HT-29 (cell line): ENCODE measurements at regions not wholly inside any gene's neighbourhood (a gene's known extent, or its start where the extent isn't known, plus 50 kb on each side); places are given as distances from the start of the nearest gene placed in this dataset.
A peak's percentile ranks its signal among the peaks of the same experiment; 100 is the strongest.
"Not testable (repeated sequence)": the region's sequence is repeated elsewhere in the genome, so short reads cannot be mapped to it uniquely, and the experiment has no call there.

Source experiments
- DNase-seq: peaks from one replicate; pipeline ENCODE4 v3.0.0-alpha.2; 2015; ENCODE audit warnings: low spot score

DNA sequence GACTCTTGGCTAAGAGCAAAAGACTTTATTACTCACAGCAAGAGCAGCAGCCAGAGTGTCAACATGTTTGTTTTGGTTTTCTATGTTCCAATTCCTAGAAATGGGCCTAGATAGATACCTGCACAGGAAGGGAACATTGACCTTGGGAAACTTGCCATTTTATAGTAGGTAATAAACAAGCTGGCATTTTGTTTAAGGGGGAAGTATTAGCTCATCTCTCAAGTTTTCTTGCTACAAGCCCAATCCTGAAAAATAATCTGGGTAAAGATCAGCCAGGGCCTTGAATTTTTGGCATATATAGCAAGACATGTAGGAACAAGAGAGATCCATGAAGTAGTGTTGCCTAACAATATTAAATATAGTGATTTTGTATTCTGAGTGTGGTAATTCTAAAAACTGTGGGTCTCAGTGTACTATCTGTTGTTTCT lies 51.4 kb upstream of the RGL1 start:
- DNase-seq = no peak

DNA sequence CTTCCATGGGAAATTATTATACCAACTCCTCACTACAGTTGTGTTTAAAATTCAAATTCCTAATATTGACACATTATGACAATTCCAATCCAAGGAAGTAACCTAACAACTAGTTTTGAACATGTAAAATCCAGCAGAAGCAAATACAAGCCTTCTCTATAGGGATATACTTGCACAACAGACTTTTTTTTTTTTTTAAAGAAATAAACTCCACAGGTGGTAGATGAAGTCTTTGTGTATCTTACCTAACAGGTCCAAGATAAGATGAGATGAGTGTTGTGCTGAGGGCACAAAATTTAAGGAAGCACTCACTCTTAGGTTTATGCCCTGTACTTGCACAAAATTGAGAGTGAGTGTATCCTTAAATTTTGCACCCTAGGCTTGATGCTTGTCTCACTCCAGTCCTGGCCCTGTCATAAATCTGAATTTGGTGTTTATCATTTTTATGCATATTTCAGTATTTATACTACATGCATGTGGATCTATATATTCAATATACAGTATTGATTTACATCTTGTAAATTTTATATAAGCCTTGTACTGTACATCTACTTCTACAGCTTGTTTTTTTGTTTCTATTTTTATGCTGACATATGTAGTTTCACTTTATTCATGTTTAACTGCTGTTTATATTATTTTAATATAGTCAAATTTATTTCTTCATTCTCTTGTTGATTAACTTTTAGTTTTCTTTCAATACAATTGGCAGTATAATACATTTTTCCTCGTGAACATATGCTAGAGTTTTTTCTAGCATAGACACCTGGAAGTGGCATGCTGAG lies 60.6 kb upstream of the RGL1 start:
- no peak for DNase-seq

DNA sequence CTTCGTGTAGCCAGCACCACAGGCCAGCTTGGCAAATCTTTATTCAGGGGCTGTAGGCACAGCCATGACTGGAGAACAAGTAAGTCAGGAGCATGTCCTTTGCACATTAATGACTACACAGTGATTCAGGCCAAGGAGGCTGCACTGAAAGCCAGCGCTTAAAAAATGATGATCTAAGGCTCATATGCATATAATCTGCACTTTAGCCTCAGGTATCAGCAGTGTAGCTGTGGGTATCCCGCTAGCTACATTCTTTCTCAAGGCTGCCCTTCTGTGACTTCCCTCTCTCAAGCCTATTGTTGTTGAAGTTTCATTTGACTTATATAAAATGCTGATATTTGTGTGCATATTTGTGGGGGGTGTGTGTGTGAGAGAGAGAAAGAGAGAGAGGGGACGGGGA lies 62.6 kb upstream of the RGL1 start:
- no peak for DNase-seq

DNA sequence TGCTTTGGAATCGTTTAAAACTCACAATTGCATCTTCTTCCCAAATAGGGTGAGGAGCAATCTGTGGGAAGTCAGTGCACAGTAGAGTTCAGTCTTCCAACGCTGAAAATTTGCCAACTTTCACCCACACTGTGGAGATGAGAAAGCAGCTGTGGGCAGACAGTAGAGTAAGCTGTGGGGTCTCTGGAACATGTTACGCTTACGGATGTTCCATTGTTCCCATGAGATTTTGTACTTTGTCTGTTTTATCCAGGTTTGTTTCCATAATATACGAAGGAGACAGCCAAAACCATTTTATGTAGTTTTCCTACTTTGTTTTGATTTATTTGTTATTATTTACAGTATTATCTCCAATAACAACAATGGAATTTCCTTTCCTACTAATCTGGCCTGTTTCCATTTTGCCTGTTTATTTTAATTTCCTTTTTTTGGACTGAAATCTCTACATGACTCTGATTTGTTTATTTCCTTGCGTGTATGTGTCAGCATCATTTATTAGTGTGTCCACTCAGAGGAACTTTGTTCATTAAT lies 65.1 kb upstream of the RGL1 start:
- no peak for DNase-seq

DNA sequence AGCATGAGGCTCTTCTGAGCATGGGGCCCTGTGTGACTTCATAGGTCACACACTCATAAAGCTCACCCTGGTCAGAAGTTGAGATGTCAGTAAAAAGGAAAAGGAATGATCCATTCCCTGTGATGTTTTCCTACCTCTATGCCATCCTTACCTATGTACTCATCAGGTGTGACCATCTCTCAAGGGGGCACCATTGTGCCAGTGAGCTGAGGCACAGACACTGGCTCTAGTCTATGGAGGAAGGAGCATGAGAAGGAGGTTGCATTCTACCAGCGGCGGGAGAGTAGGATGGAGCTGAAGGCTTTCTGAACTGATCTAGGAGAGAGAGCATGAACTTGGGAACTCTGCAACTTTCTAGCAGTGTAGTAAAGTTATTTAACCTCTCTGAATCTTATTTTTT lies 65.8 kb upstream of the RGL1 start:
- DNase-seq = peak; percentile 11

DNA sequence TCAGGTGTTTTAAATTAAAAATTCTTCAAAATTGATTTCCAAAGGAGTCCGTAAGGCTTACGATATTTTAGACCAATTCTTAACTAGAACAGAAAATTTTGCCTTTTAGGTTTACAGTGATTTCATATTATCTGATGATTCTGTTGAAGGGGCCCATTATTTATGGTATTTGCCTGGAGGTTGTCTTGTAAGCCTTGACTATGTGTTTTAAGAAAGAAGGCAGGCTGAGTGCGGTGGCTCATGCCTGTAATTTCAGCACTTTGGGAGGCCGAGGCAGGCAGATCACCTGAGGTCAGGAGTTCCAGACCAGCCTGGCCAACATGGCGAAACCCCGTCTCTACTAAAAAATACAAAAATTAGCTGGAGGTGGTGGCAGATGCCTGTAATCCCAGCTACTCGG lies 67.0 kb upstream of the RGL1 start:
- not testable (repeated sequence) for DNase-seq

DNA sequence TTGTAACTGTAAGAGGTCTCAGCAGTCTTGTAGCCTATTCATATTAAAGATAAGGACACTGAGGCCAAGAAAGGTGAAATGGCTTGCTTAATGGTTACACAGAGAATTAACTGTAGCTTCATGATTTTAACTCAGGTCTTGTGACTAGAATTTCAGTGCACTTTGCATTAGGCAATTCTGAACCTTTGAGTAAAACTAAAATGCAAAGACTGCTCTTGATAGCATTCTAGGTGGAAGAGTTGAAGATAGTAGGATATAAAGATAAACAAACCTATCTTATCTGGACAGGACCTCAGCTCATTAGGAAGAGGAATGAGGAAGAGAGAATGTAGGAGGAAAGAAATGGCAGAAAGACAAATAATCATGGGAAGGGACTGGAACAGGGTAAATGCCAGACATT lies 68.6 kb upstream of the RGL1 start:
- no peak for DNase-seq

DNA sequence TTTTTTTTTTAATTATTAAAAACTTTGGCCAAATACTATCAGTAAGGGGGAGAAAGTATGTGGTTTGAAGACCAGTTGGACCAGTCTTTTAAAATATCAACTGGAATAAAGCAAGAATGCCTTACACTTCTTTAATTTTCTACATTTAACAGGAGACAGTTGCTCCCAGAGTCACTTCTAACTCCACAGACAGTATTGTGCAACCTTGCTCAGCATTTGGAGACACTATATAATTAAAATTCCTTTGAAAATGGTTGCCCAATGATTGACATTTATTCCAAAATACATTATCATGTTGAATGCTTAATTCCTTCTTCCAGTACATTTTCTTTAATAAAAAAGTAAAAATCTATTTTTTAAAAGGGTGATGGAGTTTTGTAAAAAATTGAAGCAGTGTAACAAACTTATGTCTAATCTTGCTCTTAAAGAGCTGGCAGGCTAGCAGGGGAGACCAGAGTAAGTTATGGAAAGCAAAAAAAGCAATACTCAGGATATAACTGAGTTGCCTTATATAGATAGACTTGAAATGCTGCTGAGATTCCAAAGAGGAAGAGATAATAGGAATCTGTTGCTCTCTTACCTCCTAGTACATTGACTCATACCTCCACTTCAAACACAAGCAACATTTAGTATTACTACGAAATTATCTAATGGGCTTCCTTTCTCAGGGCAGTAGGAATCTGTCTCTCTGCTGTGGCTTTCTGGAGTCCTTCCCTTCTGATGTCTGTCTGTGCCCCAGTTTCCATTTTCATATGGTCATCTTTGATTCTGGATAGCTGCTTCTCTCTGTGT lies 69.7 kb upstream of the RGL1 start:
- DNase-seq = no peak

DNA sequence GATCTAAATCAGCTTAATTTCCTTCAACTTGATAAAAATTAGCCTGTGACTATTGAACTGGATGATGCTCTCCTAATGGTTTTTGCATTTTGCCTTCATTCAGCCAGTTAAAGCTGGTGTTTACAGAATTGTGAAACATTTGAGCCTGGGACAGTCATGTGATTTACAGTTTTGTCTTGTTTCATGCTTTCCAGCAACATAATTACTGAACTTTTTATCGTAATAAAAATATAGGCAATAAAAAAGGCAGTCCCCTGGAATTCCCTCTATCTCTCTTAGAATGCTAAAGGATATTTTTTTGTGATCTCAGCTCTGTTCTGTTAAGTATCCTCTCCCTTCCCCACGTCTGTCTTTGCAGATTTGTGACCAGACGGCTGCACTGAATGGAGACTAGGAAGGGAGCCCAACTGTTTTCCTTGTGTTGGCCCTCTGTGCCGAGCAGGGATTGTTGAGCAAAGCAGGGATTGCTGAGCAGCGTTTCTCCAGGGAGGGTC lies 70.3 kb upstream of the RGL1 start:
- DNase-seq = no peak

DNA sequence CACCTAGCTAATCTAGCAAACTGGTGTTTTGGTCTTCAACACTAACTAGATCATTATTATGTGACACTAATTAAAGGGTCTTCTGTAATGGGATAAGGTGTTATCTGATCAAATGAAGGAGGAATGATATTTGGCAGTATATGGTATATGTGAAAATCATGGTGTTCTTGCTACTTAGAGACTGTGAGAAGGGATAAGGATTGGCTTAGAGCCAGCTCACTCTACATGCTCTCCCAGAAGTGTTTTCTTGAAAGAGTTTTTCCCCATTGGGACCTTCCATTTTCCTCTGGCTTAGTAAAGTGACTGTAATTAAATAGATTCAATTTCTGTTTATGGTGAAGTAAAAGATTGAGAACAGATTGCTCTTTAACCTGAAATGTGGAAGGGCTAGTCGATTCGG lies 71.2 kb upstream of the RGL1 start:
- DNase-seq = no peak

DNA sequence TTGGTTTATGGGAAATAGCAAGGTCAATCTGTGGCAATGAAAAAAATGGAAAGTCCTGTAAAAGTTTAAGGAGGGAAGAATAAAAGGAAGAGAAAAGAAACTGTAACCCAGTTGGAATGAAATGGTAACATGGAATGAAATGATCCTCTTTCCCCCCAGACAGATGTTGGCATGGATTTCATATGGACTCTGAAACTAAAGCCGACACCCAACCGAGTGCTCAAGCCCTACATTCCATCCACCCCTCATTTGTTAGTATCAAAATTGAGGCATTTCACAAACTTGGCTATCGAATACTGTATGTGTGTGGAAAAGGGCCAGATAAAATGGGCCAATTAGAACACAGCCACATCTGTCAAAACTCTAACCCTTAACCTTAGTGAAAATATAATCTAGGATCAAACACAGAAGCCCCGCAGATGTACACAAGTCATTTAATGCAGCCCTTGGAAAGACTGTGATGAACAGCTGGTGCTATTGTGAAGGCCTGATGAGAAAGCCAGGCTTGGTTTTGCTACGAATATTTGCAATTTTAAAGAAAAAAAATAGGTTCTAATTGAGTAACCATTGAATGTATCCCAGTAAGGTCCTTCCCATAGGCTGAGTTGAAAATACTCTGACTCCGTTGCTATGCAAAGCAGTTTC lies 72.6 kb upstream of the RGL1 start:
- no peak for DNase-seq

DNA sequence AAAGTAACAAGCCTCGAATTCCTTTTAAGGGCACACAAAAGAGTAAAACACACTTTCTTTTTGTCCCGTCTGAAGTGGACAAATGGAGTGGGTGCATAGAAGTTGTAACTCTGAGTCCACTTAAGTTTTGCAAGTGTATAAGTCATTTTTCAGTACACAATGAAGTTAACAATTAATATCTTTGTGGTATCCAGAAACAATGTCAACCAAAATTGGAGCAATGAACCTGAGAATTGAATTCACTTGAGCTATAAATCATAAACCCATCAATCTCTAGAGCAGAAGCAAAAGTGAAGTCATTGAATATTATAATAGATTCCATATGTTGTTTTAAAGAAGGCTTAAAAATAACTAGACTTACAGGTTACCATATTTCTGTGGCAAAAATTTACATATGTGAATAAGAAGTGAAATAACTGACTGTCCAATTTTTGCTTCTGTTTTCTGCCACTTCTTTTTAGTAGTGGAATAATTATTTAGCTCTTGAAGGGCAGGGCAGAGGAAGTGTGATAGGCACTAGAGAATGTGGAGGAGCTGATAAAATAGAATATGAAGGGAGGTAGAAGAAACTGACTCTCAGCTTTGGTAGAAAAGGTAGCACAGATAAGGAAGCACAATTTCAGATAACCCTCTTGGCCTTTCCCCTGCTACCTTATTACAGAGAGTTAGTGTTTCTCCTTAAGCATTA lies 73.9 kb upstream of the RGL1 start:
- DNase-seq = no peak

DNA sequence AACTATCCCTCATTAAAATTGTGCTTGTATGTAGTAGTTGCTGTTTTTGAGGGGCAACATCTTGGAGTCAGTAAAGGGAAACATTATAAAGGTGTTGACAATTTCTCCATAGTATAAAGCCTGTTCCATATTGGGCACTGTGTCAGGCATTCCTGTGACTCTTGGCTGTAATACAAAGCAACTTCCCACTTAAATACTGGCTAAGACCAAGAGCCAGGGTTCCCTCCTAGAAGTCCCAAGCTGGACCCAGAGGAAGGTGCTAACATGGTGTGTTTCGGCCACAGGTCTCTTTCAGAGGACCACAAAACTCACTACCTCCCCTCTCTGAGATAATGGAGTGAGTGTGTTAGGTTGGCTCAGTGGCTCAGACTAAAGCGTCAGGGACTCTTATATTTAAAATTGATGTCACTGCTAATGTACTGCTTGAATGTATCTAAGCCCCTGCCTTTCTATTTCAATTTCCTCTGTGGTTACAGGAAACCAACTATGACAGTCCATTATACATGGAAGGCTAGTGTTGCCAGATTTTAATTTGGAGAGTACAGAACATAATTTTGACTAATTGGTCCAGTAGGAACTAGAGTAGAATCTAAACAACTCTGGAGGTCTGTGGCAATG lies 74.7 kb upstream of the RGL1 start:
- DNase-seq = no peak

DNA sequence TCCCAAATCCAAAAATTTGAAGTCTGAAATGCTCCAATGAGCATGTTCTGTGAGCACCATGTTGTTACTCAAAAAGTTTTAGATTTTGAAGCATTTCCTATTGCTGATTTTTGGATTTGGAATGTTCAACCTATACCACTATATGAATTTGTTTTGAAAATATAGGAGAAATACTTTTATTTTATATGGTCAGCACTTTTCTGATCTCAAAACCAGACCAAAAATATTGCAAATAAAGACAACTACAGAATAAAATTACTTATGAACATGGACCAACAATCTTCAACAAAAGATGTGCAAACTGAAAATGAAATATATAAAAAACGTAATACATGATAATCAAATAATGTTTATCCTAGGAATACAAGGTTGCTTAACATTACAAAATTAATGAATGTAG lies 73.7 kb upstream of the APOBEC4 start:
- no peak for DNase-seq

DNA sequence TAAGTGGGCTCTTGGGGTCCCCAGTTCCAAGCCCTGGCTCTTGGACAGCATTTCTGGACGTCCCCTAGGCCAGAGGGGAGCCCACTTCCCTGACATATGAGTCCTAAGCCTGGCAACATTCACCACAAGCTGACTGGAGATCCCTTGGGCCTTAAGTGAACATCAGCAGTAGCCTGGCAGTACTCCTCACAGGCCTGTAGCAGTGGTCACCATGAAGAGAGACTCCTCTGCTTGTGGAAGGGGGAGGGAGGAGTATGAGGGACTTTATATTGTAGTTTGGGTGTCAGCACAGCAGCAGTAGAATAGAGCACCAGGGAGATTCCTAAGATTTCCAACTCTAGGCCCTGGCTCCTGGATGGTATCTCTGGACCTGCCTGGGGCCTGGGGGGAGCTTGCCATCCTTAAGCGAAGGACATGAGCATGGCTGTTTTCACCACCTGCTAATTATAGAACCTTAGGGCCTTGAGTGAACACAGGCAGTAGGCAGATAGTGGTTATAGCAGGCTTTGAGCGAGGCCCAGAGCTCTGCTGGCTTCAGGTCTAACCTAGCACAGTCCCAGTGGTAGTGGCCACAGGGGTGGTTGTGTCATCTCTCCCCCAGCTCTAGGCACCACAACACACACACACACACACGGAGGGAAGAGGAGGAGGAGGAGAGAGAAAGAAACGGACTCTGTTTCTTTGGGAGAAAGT lies 71.4 kb upstream of the APOBEC4 start:
- DNase-seq = no peak

DNA sequence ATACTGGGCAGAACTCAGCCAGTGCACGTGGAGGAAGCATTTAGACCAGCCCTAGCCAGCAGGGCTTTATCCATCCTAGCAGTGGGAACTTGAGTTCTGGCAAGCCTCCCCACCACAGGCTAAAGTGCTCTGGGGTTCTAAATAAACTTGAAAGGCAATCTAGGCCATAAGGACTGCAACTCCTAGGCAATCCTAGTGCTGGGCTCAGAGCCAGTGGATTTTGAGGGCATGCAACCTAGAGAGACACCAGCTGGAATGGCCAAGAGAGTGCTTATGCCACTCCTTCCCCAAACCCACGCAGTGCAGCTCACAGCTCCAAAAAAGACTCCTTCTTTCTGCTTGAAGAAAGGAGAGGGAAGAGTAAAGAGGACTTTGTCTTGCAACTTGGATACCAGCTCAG lies 70.5 kb upstream of the APOBEC4 start:
- no peak for DNase-seq

DNA sequence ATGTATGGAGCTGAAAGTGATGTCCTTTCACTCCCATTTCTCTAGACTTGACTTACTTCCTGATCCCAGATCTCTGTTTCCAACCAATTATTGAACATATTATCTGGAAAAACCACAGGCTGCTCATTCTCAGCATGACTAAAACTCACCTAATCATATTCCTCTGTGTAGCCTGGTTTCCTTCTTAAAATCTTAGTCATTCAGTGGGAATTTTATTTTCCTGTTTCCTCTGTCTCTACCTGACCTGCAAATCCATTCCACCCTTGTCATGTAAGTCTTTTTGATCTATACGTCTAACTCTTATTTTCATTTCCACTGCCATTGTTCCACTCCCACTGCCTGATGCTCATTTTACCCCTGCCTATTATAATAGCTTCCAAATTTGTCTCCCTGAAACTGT lies 67.9 kb upstream of the APOBEC4 start:
- no peak for DNase-seq

DNA sequence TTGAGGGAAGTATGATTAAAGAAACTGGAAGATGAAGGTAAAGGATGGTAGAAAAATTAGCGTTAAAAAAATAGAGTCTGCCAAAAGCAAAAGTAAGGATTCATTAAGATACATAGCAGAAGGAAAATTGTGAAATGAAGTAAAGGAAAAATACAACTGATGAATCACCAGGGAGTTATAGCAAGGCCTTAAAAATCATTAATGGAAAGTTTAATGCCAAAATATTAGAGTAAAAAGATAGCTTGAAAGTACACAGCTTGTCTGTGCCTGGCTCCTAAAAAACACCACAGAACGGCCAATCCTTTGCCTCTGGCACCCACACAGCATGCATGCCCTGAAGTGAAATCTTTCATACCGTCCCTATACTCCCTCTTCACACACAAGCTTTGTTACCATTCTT lies 66.9 kb upstream of the APOBEC4 start:
- DNase-seq = no peak

DNA sequence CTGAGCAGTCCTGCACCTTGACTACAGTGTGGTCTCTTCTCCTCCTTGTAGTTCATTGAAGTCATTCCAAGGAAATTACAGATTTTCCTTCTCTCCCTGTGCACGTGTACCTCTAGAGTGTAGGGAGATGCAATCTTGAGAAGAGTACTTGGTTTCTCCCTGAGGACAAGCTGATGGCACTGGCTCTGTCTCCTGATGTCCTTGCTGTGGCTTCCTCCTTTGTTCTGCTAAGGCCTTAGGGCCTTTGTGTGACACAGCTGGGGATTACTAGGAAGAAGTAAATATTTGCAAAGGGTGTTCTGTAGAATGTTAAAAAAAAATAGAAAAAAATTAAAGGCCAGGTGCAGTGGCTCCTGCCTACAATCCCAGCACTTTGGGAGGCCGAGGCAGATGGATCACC lies 66.2 kb upstream of the APOBEC4 start:
- DNase-seq = no peak

DNA sequence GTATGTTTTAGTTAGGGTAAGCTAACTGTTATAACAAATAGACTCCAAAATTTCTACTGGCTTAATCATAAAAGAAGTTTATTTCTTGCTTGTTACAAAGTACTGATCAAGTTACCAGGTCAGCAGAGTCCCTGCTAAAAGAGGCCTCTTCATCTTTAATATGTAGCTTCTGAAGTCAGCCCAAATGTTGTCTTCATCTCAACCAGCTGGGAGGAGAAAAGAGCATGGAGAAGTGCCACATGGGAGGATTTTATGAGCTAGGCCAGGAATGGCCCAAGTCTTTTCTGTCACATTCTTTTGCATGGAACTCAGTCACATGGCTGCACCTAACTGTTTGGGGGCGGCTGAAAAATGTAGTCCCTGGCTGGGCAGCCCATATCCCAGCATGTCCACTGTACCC lies 63.2 kb upstream of the APOBEC4 start:
- no peak for DNase-seq
